WTC11 (cell line): ENCODE measurements at regions not wholly inside any gene's neighbourhood (a gene's known extent, or its start where the extent isn't known, plus 50 kb on each side); places are given as distances from the start of the nearest gene placed in this dataset.

ENCODE experiments used
- ZBTB21 ChIP-seq: sonication (generic); formaldehyde crosslinking; IDR thresholded peaks from 2 replicates; pipeline ENCODE4 v1.8.1; 2023; ENCODE audit warnings: mild to moderate bottlenecking, missing genetic modification reagents, borderline replicate concordance
- ZNF416 ChIP-seq: fragments of 250-450 bp; sonication (Bioruptor Pico); IDR thresholded peaks from 2 replicates; pipeline ENCODE4 v1.9.0; 2021; ENCODE audit warnings: mild to moderate bottlenecking, inconsistent platforms

- TF ChIP-seq ZBTB21 (CRISPR knock-in tag) (no peak), ZNF416 (CRISPR knock-in tag) (no peak)
These were observed 166.3 kb upstream of the ZC3H12C start for GRCh38 chr11:109926941-109927340.
